HL-60 (cell line): ENCODE measurements at regions not wholly inside any gene's neighbourhood (a gene's known extent, or its start where the extent isn't known, plus 50 kb on each side); places are given as distances from the start of the nearest gene placed in this dataset.

Source experiments
- DNase-seq, 2 experiments: peaks; one replicate each; pipeline ENCODE4 v3.0.0-alpha.2; 2010 to 2020; ENCODE audit warnings: low read depth in 1 of 2, low spot score in 1 of 2
- H3K27ac ChIP-seq: fragments of 250-450 bp; sonication (Bioruptor Pico); replicated peaks from 2 replicates; pipeline ENCODE4 v1.5.1; 2020; ENCODE audit warnings: mild to moderate bottlenecking, moderate library complexity
- H3K27me3 ChIP-seq: fragments of 250-450 bp; sonication (Bioruptor Pico); 2 replicates; pipeline ENCODE4 v1.5.1; 2021; ENCODE audit warnings: mild to moderate bottlenecking, moderate library complexity; ENCODE audit not compliant: insufficient read depth, poor library complexity, severe bottlenecking
- H3K4me3 ChIP-seq: replicated peaks from 2 replicates; pipeline ENCODE4 v1.5.1; 2011; ENCODE audit warnings: mild to moderate bottlenecking, control low read depth, low read length; ENCODE audit not compliant: insufficient read depth
- GABPA ChIP-seq: IDR thresholded peaks from 2 replicates; pipeline ENCODE4 v1.6.1; 2012; ENCODE audit warnings: low read depth
- POLR2AphosphoS5 ChIP-seq: IDR thresholded peaks from 2 replicates; pipeline ENCODE4 v1.6.1; 2012; ENCODE audit warnings: low read depth
- SPI1 ChIP-seq: IDR thresholded peaks from 2 replicates; pipeline ENCODE4 v1.6.1; 2012; ENCODE audit warnings: low read depth, mild to moderate bottlenecking, borderline replicate concordance
- TF ChIP-seq, protein P1 (sequence below): IDR thresholded peaks from 2 replicates; pipeline ENCODE4 v1.6.1; 2012; ENCODE audit warnings: low read depth; ENCODE audit not compliant: insufficient replicate concordance
- TF ChIP-seq, protein P2 (sequence below): IDR thresholded peaks from one replicate; pipeline ENCODE4 v1.5.1; 2011; ENCODE audit warnings: low read length, control low read depth, inconsistent platforms; ENCODE audit not compliant: insufficient read depth

DNA sequence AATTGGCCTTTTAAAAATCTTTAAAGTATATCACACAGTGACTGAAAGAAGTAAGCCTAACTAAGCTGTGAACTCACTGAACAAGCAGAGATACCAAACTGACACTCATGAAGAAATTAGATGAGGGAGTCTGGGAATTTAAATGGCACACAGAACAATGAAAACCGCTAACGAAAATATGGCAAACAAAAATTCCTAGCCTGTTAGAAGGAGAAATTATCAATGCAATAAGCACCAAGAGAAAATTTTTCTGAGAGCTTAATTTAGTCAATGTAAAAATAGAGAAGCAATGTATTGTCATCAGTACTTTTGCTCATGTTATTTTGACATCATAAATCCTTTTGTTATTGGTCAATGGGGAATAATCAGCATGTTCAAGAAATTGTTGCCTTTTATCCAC is 291.1 kb upstream of the PDZRN3 start:
- TF ChIP-seq, protein P1, sequence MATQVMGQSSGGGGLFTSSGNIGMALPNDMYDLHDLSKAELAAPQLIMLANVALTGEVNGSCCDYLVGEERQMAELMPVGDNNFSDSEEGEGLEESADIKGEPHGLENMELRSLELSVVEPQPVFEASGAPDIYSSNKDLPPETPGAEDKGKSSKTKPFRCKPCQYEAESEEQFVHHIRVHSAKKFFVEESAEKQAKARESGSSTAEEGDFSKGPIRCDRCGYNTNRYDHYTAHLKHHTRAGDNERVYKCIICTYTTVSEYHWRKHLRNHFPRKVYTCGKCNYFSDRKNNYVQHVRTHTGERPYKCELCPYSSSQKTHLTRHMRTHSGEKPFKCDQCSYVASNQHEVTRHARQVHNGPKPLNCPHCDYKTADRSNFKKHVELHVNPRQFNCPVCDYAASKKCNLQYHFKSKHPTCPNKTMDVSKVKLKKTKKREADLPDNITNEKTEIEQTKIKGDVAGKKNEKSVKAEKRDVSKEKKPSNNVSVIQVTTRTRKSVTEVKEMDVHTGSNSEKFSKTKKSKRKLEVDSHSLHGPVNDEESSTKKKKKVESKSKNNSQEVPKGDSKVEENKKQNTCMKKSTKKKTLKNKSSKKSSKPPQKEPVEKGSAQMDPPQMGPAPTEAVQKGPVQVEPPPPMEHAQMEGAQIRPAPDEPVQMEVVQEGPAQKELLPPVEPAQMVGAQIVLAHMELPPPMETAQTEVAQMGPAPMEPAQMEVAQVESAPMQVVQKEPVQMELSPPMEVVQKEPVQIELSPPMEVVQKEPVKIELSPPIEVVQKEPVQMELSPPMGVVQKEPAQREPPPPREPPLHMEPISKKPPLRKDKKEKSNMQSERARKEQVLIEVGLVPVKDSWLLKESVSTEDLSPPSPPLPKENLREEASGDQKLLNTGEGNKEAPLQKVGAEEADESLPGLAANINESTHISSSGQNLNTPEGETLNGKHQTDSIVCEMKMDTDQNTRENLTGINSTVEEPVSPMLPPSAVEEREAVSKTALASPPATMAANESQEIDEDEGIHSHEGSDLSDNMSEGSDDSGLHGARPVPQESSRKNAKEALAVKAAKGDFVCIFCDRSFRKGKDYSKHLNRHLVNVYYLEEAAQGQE = no peak
- TF ChIP-seq POLR2AphosphoS5 = no peak
- no peak for TF ChIP-seq SPI1
- TF ChIP-seq GABPA = no peak
- TF ChIP-seq, protein P2, sequence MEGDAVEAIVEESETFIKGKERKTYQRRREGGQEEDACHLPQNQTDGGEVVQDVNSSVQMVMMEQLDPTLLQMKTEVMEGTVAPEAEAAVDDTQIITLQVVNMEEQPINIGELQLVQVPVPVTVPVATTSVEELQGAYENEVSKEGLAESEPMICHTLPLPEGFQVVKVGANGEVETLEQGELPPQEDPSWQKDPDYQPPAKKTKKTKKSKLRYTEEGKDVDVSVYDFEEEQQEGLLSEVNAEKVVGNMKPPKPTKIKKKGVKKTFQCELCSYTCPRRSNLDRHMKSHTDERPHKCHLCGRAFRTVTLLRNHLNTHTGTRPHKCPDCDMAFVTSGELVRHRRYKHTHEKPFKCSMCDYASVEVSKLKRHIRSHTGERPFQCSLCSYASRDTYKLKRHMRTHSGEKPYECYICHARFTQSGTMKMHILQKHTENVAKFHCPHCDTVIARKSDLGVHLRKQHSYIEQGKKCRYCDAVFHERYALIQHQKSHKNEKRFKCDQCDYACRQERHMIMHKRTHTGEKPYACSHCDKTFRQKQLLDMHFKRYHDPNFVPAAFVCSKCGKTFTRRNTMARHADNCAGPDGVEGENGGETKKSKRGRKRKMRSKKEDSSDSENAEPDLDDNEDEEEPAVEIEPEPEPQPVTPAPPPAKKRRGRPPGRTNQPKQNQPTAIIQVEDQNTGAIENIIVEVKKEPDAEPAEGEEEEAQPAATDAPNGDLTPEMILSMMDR = no peak
- peaks cover 2% of the 10 kb centered on the region for H3K27me3 ChIP-seq
- no peak for DNase-seq
- H3K27ac ChIP-seq = no peak overlapping the region
- H3K4me3 ChIP-seq = no peak overlapping the region

DNA sequence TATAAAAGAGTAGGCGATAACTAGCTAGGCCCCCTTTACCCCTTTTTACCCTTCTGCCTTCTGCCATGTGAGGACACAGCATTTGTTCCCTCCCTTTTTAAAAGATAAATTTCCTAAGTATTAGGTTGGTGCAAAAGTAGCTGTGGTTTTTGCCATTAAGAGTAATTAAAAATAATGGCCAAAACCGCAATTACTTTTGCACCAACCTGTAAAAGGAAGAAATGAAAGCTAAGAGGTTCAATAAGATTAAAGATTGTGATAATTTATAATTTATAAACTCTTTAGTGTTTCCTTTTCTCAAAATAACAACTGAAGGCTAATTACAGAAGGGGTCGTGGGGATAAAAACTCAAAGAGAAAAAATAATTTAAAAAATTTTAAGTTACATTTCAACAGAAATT is 283.5 kb upstream of the PDZRN3 start:
- TF ChIP-seq GABPA (no peak), POLR2AphosphoS5 (no peak), SPI1 (no peak)
- TF ChIP-seq, protein P1 = no peak
- TF ChIP-seq, protein P2 = no peak
- no peak overlapping the region for H3K4me3 ChIP-seq
- H3K27ac ChIP-seq = no peak overlapping the region
- no peak for DNase-seq
- H3K27me3 ChIP-seq = no peaks in the 10 kb centered on the region

DNA sequence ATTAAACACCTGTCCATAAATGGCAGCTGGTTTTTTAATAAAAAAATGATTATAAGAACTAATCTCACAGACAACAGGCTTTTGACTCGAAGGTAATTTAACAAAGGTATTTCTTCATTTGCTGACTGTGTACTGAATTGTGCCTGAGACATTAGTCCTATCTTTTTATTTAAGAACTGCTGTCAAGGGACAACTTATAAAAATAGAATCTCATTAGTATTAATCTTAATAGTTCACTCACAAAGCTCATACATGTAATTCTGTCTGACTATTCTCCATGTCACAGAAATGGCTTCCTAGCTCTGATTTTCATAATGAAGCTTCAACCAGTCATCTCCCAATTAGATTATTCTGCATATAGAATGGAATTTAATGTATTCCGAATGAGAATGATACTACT is 276.9 kb upstream of the PDZRN3 start:
- Histone ChIP-seq H3K4me3 (no peak overlapping the region), H3K27ac (no peak overlapping the region), H3K27me3 (no peaks in the 10 kb centered on the region)
- DNase-seq = no peak
- TF ChIP-seq GABPA = no peak
- TF ChIP-seq SPI1 = no peak
- TF ChIP-seq, protein P1 = no peak
- TF ChIP-seq POLR2AphosphoS5 = no peak
- TF ChIP-seq, protein P2 = no peak
